GM12865 (cell line): ENCODE measurements at regions not wholly inside any gene's neighbourhood (a gene's known extent, or its start where the extent isn't known, plus 50 kb on each side); places are given as distances from the start of the nearest gene placed in this dataset.

Source experiments
- DNase-seq: peaks from one replicate; pipeline ENCODE4 v3.0.0; 2010; ENCODE audit warnings: low read depth
- H3K4me3 ChIP-seq: 2 replicates; pipeline ENCODE4 v1.5.1; 2011; ENCODE audit warnings: mild to moderate bottlenecking, low read depth, low read length, control low read depth
- TF ChIP-seq, protein P1 (sequence below): IDR thresholded peaks from 2 replicates; pipeline ENCODE4 v1.5.1; 2011; ENCODE audit warnings: low read length, control low read depth, low read depth, inconsistent platforms; ENCODE audit not compliant: insufficient read depth; ENCODE audit errors: missing control alignments

GRCh38 chr13:48776401-48776800 is 122.7 kb downstream of the CYSLTR2 start:
- DNase-seq: no peak
- TF ChIP-seq, protein P1, sequence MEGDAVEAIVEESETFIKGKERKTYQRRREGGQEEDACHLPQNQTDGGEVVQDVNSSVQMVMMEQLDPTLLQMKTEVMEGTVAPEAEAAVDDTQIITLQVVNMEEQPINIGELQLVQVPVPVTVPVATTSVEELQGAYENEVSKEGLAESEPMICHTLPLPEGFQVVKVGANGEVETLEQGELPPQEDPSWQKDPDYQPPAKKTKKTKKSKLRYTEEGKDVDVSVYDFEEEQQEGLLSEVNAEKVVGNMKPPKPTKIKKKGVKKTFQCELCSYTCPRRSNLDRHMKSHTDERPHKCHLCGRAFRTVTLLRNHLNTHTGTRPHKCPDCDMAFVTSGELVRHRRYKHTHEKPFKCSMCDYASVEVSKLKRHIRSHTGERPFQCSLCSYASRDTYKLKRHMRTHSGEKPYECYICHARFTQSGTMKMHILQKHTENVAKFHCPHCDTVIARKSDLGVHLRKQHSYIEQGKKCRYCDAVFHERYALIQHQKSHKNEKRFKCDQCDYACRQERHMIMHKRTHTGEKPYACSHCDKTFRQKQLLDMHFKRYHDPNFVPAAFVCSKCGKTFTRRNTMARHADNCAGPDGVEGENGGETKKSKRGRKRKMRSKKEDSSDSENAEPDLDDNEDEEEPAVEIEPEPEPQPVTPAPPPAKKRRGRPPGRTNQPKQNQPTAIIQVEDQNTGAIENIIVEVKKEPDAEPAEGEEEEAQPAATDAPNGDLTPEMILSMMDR: no peak
- H3K4me3 ChIP-seq: no peak overlapping the region

- TF ChIP-seq, protein P1: no peak
- DNase-seq: no peak
- H3K4me3 ChIP-seq: no peak overlapping the region
Measured at GRCh38 chr13:48778610-48779009, 124.9 kb downstream of the CYSLTR2 start.

GRCh38 chr13:48780713-48781341 is 127.1 kb downstream of the CYSLTR2 start:
- TF ChIP-seq, protein P1: no peak
- no peak overlapping the region for H3K4me3 ChIP-seq
- no peak for DNase-seq

DNA sequence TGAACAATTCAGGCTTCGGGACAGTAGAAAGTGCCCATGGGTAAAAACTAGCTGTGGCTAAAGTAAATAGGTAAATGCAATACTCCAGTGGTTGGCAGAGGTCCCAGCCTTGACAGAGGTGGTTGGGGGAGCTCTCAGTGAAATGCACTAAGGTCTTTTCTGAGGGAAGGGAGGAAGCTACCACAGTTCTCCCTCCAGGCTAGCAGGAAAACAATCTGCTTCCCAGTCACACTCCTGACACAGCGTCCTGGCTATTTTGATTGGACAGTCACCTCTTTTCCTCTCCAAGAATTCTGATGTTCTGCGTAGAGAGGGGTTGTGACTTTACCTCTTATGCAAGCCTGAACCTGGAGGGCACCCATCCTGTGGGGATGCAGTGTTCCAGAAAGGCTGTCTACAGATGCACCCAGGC is 128.7 kb downstream of the CYSLTR2 start:
- TF ChIP-seq, protein P1: no peak
- DNase-seq: no peak

DNA sequence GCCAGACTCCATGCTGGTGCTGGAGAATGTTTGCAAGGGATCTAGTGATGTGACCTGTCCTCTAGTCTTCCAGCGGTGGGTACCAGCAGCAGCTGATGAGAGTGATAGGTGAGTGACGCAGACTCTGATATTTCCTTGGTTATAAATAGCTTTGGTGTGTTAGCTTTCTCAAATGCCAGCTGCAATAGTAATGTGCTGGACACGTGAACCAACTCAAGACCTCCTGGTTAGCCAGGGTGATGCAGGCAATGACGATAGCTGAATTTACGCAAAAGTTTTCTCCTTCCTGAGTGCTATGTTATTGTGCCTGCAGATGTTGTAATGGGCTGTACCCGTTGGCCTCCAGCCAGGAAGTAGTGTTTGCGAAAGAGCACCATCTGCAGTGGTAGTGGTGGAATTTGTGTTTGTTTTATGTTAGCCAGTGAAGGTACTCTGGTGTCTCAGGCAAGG is 129.5 kb downstream of the CYSLTR2 start:
- no peak overlapping the region for H3K4me3 ChIP-seq
- TF ChIP-seq, protein P1: no peak
- DNase-seq: no peak

More for the DNA sequence above, 128.7 kb downstream of the CYSLTR2 start:
- no peak overlapping the region for H3K4me3 ChIP-seq

- no peak for DNase-seq
- TF ChIP-seq, protein P1: no peak
- H3K4me3 ChIP-seq: no peak overlapping the region
Measured at GRCh38 chr13:48783695-48784230, 130.0 kb downstream of the CYSLTR2 start.
